NOMO-1 treated with dmso at 0.1 percent for 144 hours (cell line): ENCODE measurements at regions not wholly inside any gene's neighbourhood (a gene's known extent, or its start where the extent isn't known, plus 50 kb on each side); places are given as distances from the start of the nearest gene placed in this dataset.
A peak's percentile ranks its signal among the peaks of the same experiment; 100 is the strongest.

Source experiments
- DNase-seq: peaks from one replicate; lab custom pipeline; 2025; ENCODE audit not compliant: unreplicated experiment; lab: John Stamatoyannopoulos, UW

- DNase-seq = no peak
Observed at GRCh38 chr6:14915888-14916832, 329.7 kb upstream of the JARID2 start.

GRCh38 chr6:14917109-14917910 is 328.6 kb upstream of the JARID2 start:
- no peak for DNase-seq

- no peak for DNase-seq
Observed at GRCh38 chr6:14918200-14918907, 327.5 kb upstream of the JARID2 start.

- no peak for DNase-seq
Observed at GRCh38 chr6:14919038-14919670, 326.7 kb upstream of the JARID2 start.

- no peak for DNase-seq
Observed at GRCh38 chr6:14920276-14920675, 325.6 kb upstream of the JARID2 start.

- DNase-seq = peak; percentile 76
Observed at GRCh38 chr6:14921170-14921569, 324.7 kb upstream of the JARID2 start.

- DNase-seq = peak; percentile 97
Observed at GRCh38 chr6:14921878-14922671, 323.8 kb upstream of the JARID2 start.

GRCh38 chr6:14922706-14923460 is 323.0 kb upstream of the JARID2 start:
- DNase-seq = no peak

- no peak for DNase-seq
Observed at GRCh38 chr6:14924126-14925024, 321.5 kb upstream of the JARID2 start.

GRCh38 chr6:14925025-14925698 is 320.7 kb upstream of the JARID2 start:
- no peak for DNase-seq

GRCh38 chr6:14925699-14926026 is 320.2 kb upstream of the JARID2 start:
- DNase-seq = no peak

GRCh38 chr6:14927398-14927797 is 318.5 kb upstream of the JARID2 start:
- no peak for DNase-seq

GRCh38 chr6:14929291-14929690 is 316.6 kb upstream of the JARID2 start:
- DNase-seq = no peak

GRCh38 chr6:14930366-14930989 is 315.4 kb upstream of the JARID2 start:
- no peak for DNase-seq

GRCh38 chr6:14932485-14933182 is 313.2 kb upstream of the JARID2 start:
- no peak for DNase-seq

GRCh38 chr6:14933183-14933544 is 312.7 kb upstream of the JARID2 start:
- no peak for DNase-seq

GRCh38 chr6:14934013-14934412 is 311.9 kb upstream of the JARID2 start:
- no peak for DNase-seq
